ENCODE measurements at regions not wholly inside any gene's neighbourhood (a gene's known extent, or its start where the extent isn't known, plus 50 kb on each side); places are given as distances from the start of the nearest gene placed in this dataset.
"Not testable (repeated sequence)": the region's sequence is repeated elsewhere in the genome, so short reads cannot be mapped to it uniquely, and the experiment has no call there.

- Histone ChIP-seq H3K4me1 (no peaks in the 10 kb centered on the region), H3K27me3 (no peaks in the 10 kb centered on the region), H3K36me3 (no peaks in the 10 kb centered on the region), H3K9me3 (no peaks in the 10 kb centered on the region), H3K27ac (no peak overlapping the region), H3K4me3 (no peak overlapping the region)
- no peak for DNase-seq
- TF ChIP-seq CTCF (IDR thresholded peaks at IDR 0.05) (no peak), POLR2A (IDR thresholded peaks at IDR 0.05) (no peak)
- 49 to 62% (median 59%) methylated on average over 3 of the region's 3 CpGs for WGBS, 4 donors
- intact Hi-C loops (cut with DNase I), result no loop called here
- no peak for ATAC-seq
These were observed 567.3 kb upstream of the ACTRT1 start for GRCh38 chrX:128619490-128619889.

- Histone ChIP-seq H3K27ac (no peak overlapping the region), H3K9me3 (no peaks in the 10 kb centered on the region), H3K27me3 (no peaks in the 10 kb centered on the region), H3K36me3 (no peaks in the 10 kb centered on the region), H3K4me3 (no peak overlapping the region), H3K4me1 (no peaks in the 10 kb centered on the region)
- intact Hi-C loops (cut with DNase I), result no loop called here
- ATAC-seq (no peak), DNase-seq (no peak)
- WGBS, 4 donors, result 61 to 85% (median 72%) methylated on average over 1 of the region's 1 CpG
- TF ChIP-seq CTCF (IDR thresholded peaks at IDR 0.05), result no peak
- no peak for TF ChIP-seq POLR2A (IDR thresholded peaks at IDR 0.05)
These were observed 564.7 kb upstream of the ACTRT1 start for GRCh38 chrX:128616933-128617332.

- H3K27me3 ChIP-seq; DNase-seq; intact Hi-C loops (cut with DNase I); H3K9me3 ChIP-seq; H3K27ac ChIP-seq; H3K4me3 ChIP-seq; H3K36me3 ChIP-seq; ATAC-seq; H3K4me1 ChIP-seq: not testable (repeated sequence)
- 74 to 91% (median 84%) methylated on average over 4 to 15 of the region's 16 CpGs for WGBS, 4 donors
These were observed 554.6 kb upstream of the ACTRT1 start for GRCh38 chrX:128606817-128607216.

- H3K27me3 ChIP-seq; H3K27ac ChIP-seq; H3K4me3 ChIP-seq; ATAC-seq; H3K9me3 ChIP-seq; H3K4me1 ChIP-seq; intact Hi-C loops (cut with DNase I); H3K36me3 ChIP-seq; DNase-seq: not testable (repeated sequence)
- WGBS, 4 donors, result 48 to 90% (median 69%) methylated on average over 1 to 31 of the region's 31 CpGs
These were observed 554.2 kb upstream of the ACTRT1 start for GRCh38 chrX:128606357-128606756.

GRCh38 chrX:128601706-128602105, 549.5 kb upstream of the ACTRT1 start:
- H3K27me3 ChIP-seq, result no peaks in the 10 kb centered on the region
- WGBS, 4 donors, result 79 to 95% (median 89%) methylated on average over 2 of the region's 2 CpGs
- H3K4me3 ChIP-seq, result no peak overlapping the region
- no peaks in the 10 kb centered on the region for H3K4me1 ChIP-seq
- no peak overlapping the region for H3K27ac ChIP-seq
- no peaks in the 10 kb centered on the region for H3K9me3 ChIP-seq
- TF ChIP-seq CTCF (IDR thresholded peaks at IDR 0.05) (no peak), POLR2A (IDR thresholded peaks at IDR 0.05) (no peak)
- ATAC-seq (no peak), DNase-seq (no peak)
- intact Hi-C loops (cut with DNase I), result no loop called here
- no peaks in the 10 kb centered on the region for H3K36me3 ChIP-seq

Measured in heart left ventricle (tissue), 16 donors.